ENCODE measurements at regions not wholly inside any gene's neighbourhood (a gene's known extent, or its start where the extent isn't known, plus 50 kb on each side); places are given as distances from the start of the nearest gene placed in this dataset.

GRCh38 chr6:157767775-157768156 lies 55.3 kb upstream of the SNX9 start:
- Mint-ChIP-seq H3K36me3 (no peaks in the 10 kb centered on the region), H3K27ac (no peak overlapping the region), H3K9me3 (no peaks in the 10 kb centered on the region), H3K4me3 (no peak overlapping the region), H3K4me1 (ENCODE audit: unreplicated experiment) (peaks cover 28% of the 10 kb centered on the region), H3K27me3 (no peaks in the 10 kb centered on the region)
- no peak for TF ChIP-seq CTCF (conservative IDR thresholded peaks at IDR 0.05)
- DNase-seq (ENCODE audit: extremely low spot score, unreplicated experiment): no peak

- DNase-seq (ENCODE audit: extremely low spot score, unreplicated experiment): no peak
- no peak overlapping the region for H3K4me3 Mint-ChIP-seq
- H3K4me1 Mint-ChIP-seq (ENCODE audit: unreplicated experiment): peaks cover 25% of the 10 kb centered on the region
- H3K9me3 Mint-ChIP-seq: no peaks in the 10 kb centered on the region
- H3K36me3 Mint-ChIP-seq: no peaks in the 10 kb centered on the region
- H3K27me3 Mint-ChIP-seq: no peaks in the 10 kb centered on the region
- no peak overlapping the region for H3K27ac Mint-ChIP-seq
- no peak for TF ChIP-seq CTCF (conservative IDR thresholded peaks at IDR 0.05)
These were observed 54.7 kb upstream of the SNX9 start for GRCh38 chr6:157768304-157768703.

DNA sequence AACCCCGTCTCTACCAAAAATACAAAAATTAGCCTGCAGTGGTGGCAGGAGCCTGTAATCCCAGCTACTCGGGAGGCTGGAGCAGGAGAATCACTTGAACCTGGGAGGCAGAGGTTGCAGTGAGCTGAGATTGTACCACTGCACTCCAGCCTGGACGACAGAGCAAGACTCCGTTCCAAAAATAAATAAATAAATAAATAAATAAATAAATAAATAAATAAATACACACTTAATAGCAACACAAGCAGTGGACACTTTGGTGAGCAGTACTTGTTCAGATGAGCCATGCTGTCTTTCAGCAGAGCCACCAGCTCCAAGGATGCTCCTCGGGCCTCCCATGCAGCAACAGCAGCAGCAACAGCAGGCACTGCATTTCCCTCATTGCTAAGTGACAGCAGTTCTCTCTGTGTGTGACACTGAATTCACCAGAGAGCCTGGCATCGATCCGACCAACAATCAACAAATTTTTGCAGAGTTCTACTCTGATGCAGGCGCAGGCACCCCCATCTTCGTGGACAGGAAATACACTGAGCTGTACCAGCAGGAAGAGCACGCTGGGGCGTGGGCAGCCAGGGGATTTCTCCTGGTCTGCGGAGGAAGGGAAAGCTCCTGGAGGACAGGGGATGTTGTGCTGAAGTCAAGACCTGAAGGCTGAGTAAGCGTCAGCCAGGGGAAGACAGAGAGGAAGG lies 54.0 kb upstream of the SNX9 start:
- Mint-ChIP-seq H3K27me3 (peaks cover 5% of the 10 kb centered on the region), H3K9me3 (peaks cover 5% of the 10 kb centered on the region), H3K27ac (no peak overlapping the region), H3K4me3 (no peak overlapping the region), H3K4me1 (ENCODE audit: unreplicated experiment) (peaks cover 24% of the 10 kb centered on the region), H3K36me3 (no peaks in the 10 kb centered on the region)
- no peak for TF ChIP-seq CTCF (conservative IDR thresholded peaks at IDR 0.05)
- no peak for DNase-seq (ENCODE audit: extremely low spot score, unreplicated experiment)

- Mint-ChIP-seq H3K27me3 (peaks cover 5% of the 10 kb centered on the region), H3K4me1 (ENCODE audit: unreplicated experiment) (peaks cover 15% of the 10 kb centered on the region), H3K4me3 (no peak overlapping the region), H3K36me3 (no peaks in the 10 kb centered on the region), H3K27ac (peak overlapping the region; percentile 11), H3K9me3 (peaks cover 5% of the 10 kb centered on the region)
- TF ChIP-seq CTCF (conservative IDR thresholded peaks at IDR 0.05): no peak
- DNase-seq (ENCODE audit: extremely low spot score, unreplicated experiment): no peak
These were observed 53.1 kb upstream of the SNX9 start for GRCh38 chr6:157769776-157770426.

- H3K27me3 Mint-ChIP-seq: peaks cover 10% of the 10 kb centered on the region
These were observed 52.1 kb upstream of the SNX9 start for GRCh38 chr6:157770946-157771345.

More at GRCh38 chr6:157770946-157771345, 52.1 kb upstream of the SNX9 start:
- Mint-ChIP-seq H3K4me3 (no peak overlapping the region), H3K27ac (no peak overlapping the region), H3K9me3 (peaks cover 5% of the 10 kb centered on the region), H3K4me1 (ENCODE audit: unreplicated experiment) (peaks cover 13% of the 10 kb centered on the region), H3K36me3 (no peaks in the 10 kb centered on the region)
- DNase-seq (ENCODE audit: extremely low spot score, unreplicated experiment): no peak
- no peak for TF ChIP-seq CTCF (conservative IDR thresholded peaks at IDR 0.05)
